Esophagus squamous epithelium (tissue), 5 donors: ENCODE measurements at regions not wholly inside any gene's neighbourhood (a gene's known extent, or its start where the extent isn't known, plus 50 kb on each side); places are given as distances from the start of the nearest gene placed in this dataset.
A peak's percentile ranks its signal among the peaks of the same experiment; 100 is the strongest.
"Not testable (repeated sequence)": the region's sequence is repeated elsewhere in the genome, so short reads cannot be mapped to it uniquely, and the experiment has no call there.

Experiments
- DNase-seq: peaks from one replicate; lab custom pipeline; 2025; lab: John Stamatoyannopoulos, UW
- H3K27ac ChIP-seq, 4 donors: fragments of 200-600 bp; sonication (generic); one replicate each; pipeline ENCODE4 v1.5.1; 2016 to 2019; ENCODE audit warnings: mild to moderate bottlenecking in 1 of 4
- H3K27me3 ChIP-seq, 4 donors: fragments of 200-600 bp; sonication (generic); 1 replicate in 3 of 4; 2 replicates in 1 of 4; pipeline versions ENCODE4 v1.5.1 to v1.6.0; 2017 to 2021; ENCODE audit warnings: antibody characterized with exemption in 1 of 4
- H3K36me3 ChIP-seq, 3 donors: fragments of 200-600 bp; sonication (generic); one replicate each; pipeline ENCODE4 v1.5.1; 2016 to 2019
- H3K4me1 ChIP-seq, 3 donors: fragments of 200-600 bp; sonication (generic); one replicate each; pipeline ENCODE4 v1.5.1; 2017 to 2019
- H3K4me3 ChIP-seq, 4 donors: fragments of 200-600 bp; sonication (generic); 1 replicate in 3 of 4; 2 replicates in 1 of 4; pipeline ENCODE4 v1.5.1; 2016 to 2019; ENCODE audit warnings: mild to moderate bottlenecking in 2 of 4, moderate library complexity in 1 of 4
- H3K9me3 ChIP-seq, 3 donors: fragments of 200-600 bp; sonication (generic); one replicate each; pipeline ENCODE4 v1.5.1; 2016 to 2019
- POLR2A ChIP-seq, 4 donors: fragments of 450-650 bp; IDR thresholded peaks; one replicate each; pipeline ENCODE4 v1.6.1; 2017; ENCODE audit warnings: antibody characterized with exemption in 4 of 4, mild to moderate bottlenecking in 4 of 4, moderate library complexity in 3 of 4
- WGBS, 2 donors: methylation state at CpG; one replicate each; pipeline ENCODE4 v1.1.5; 2018; 5-methylcytosine and 5-hydroxymethylcytosine counted together
- intact Hi-C: fragments of 100-400 bp; cut with DNase I; formaldehyde crosslinking; loops from one replicate; pipeline ENCODE4 v1.15.0; 2022
- TF ChIP-seq, protein P1 (sequence below), 6 experiments: fragments of 450-650 bp in 4 of 6; fragments of 200-600 bp in 2 of 6; sonication (generic) in 2 of 6; IDR thresholded peaks; one replicate each; pipeline ENCODE4 v1.5.1; 2016 to 2019; ENCODE audit warnings: antibody characterized with exemption in 6 of 6, mild to moderate bottlenecking in 4 of 6, moderate library complexity in 4 of 6
- donor health status: DM: yes; HTN: yes; CAD: no.

DNA sequence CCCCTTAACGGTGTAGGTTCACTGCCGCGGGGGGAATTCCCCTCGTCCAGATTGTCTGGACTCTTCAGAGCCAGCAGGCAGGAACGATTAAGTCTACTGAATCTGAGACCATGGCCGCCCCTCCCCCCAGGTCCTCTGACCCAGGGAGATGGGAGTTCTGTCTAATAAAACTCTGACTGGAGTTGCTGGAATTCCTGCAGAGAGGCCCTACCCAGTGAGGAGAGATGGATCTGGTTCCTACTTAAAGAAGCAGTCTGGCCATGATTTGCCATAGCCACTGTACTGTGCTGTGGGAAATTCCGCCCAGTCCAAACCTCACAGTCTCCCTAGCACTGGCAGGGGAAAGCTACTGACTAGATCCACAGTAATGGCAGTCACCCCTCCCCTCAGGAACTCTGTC is 237.7 kb upstream of the RASA1 start:
- intact Hi-C loops = no loop called here
- WGBS, 2 donors = 70 to 100% methylated on average over 1 to 2 of the region's 7 CpGs
- TF ChIP-seq, protein P1, sequence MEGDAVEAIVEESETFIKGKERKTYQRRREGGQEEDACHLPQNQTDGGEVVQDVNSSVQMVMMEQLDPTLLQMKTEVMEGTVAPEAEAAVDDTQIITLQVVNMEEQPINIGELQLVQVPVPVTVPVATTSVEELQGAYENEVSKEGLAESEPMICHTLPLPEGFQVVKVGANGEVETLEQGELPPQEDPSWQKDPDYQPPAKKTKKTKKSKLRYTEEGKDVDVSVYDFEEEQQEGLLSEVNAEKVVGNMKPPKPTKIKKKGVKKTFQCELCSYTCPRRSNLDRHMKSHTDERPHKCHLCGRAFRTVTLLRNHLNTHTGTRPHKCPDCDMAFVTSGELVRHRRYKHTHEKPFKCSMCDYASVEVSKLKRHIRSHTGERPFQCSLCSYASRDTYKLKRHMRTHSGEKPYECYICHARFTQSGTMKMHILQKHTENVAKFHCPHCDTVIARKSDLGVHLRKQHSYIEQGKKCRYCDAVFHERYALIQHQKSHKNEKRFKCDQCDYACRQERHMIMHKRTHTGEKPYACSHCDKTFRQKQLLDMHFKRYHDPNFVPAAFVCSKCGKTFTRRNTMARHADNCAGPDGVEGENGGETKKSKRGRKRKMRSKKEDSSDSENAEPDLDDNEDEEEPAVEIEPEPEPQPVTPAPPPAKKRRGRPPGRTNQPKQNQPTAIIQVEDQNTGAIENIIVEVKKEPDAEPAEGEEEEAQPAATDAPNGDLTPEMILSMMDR (IDR thresholded peaks at IDR 0.05) = no peak
- no peak for TF ChIP-seq POLR2A (IDR thresholded peaks at IDR 0.05)

DNA sequence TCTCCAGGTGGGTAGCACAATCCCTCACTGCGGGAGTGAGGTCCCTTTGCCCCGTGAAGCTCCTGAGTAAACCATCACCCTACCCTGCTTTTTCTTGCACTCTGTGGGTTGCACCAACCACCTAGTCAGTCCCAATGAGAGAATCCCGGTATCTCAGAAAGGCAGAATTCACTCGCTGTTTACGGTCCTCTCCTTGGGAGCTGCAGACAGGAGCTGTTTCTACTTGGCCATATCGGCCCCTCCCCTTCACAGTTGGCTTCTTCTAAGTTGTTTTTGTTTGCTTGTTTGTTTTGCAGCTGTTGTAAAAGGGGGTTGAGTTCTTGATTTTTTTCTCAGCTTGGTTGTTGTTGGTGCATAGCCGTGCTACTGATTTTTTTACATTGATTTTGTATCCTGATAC is 237.0 kb upstream of the RASA1 start:
- 77 to 86% methylated on average over 7 of the region's 7 CpGs for WGBS, 2 donors
- intact Hi-C loops = no loop called here
- no peak for TF ChIP-seq POLR2A (IDR thresholded peaks at IDR 0.05)
- TF ChIP-seq, protein P1 (IDR thresholded peaks at IDR 0.05) = no peak
- Histone ChIP-seq H3K27me3 (no peaks in the 10 kb centered on the region), H3K36me3 (no peaks in the 10 kb centered on the region), H3K9me3 (no peaks in the 10 kb centered on the region), H3K27ac (no peak overlapping the region), H3K4me3 (no peak overlapping the region), H3K4me1 (no peaks in the 10 kb centered on the region)
- no peak for DNase-seq

More for the DNA sequence above, 237.7 kb upstream of the RASA1 start:
- Histone ChIP-seq H3K27ac (no peak overlapping the region), H3K9me3 (no peaks in the 10 kb centered on the region), H3K27me3 (no peaks in the 10 kb centered on the region), H3K36me3 (no peaks in the 10 kb centered on the region), H3K4me3 (no peak overlapping the region), H3K4me1 (no peaks in the 10 kb centered on the region)
- DNase-seq = no peak

DNA sequence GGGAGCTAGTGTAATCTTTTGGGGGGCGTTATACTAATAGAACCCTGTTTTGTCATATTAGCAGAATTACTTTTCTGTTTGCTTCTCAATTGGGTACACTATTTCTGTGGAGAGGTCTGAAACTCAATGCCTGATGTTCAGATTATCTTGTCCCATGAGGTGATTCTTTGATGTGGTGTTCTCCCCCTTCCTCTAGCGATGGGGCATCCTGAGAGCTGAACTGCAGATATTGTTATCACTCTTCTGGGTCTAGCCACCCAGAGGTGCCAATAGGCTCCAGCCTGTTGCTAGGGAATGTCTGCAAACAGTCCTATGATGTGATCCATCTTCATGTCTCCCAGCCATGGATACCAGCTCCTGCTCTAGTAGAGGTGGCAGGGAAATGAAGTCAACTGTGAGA is 233.1 kb upstream of the RASA1 start:
- intact Hi-C loops = no loop called here
- Histone ChIP-seq H3K4me3 (no peak overlapping the region), H3K27me3 (no peaks in the 10 kb centered on the region), H3K4me1 (no peaks in the 10 kb centered on the region), H3K9me3 (no peaks in the 10 kb centered on the region), H3K36me3 (no peaks in the 10 kb centered on the region), H3K27ac (no peak overlapping the region)
- WGBS, 2 donors = 80 to 81% methylated on average over 2 of the region's 2 CpGs
- no peak for DNase-seq
- no peak for TF ChIP-seq POLR2A (IDR thresholded peaks at IDR 0.05)
- TF ChIP-seq, protein P1 (IDR thresholded peaks at IDR 0.05) = no peak

DNA sequence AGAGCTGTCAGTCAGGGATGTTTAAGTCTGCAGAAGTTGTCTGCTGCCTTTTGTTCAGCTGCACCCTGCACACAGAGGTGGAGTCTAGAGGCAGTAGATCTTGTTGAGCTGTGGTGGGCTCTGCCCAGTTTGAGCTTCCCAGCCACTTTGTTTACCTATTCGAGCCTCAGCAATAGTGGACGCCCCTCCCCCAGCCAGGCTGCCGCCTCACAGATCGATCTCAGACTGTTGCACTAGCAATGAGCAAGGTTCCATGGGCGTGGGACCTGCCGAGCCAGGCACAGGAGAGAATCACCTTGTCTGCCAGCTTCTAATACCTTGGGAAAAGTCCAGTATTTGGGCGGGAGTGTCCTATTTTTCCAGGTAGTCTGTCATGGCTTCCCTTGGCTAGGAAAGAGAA is 225.1 kb upstream of the RASA1 start:
- WGBS, 2 donors = 72 to 86% methylated on average over 1 to 4 of the region's 7 CpGs
- Histone ChIP-seq H3K4me3 (no peak overlapping the region), H3K27ac (no peak overlapping the region), H3K9me3 (no peaks in the 10 kb centered on the region), H3K27me3 (peaks cover 0 to 7% (median 0%) of the 10 kb centered on the region in 4 donors), H3K4me1 (no peaks in the 10 kb centered on the region), H3K36me3 (no peaks in the 10 kb centered on the region)
- TF ChIP-seq, protein P1 (IDR thresholded peaks at IDR 0.05) = no peak
- no peak for TF ChIP-seq POLR2A (IDR thresholded peaks at IDR 0.05)
- DNase-seq = no peak
- intact Hi-C loops = no loop called here

DNA sequence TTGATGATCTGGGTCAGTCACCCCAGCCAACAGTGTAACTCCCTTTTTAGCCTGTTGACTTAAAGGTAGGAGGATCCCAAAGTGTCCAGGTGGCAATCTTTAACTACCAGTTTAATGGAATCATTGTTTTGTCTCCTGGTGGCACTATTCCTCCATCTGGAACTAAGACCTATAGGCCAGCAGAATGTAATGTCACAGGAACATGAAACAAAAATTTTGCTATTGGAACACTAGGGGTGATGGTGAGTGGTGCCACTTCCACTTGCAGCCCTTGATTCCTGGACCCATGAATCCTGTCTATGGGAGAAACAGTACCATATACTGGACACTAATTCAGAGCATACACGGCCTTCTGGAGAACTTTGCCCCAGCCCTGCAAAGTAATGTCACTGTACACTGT is 219.5 kb upstream of the RASA1 start:
- TF ChIP-seq POLR2A (IDR thresholded peaks at IDR 0.05) = no peak
- TF ChIP-seq, protein P1 (IDR thresholded peaks at IDR 0.05) = peak in 1 of 6 experiments; percentile 26
- H3K36me3 ChIP-seq = no peaks in the 10 kb centered on the region
- intact Hi-C loops = no loop called here
- H3K4me3 ChIP-seq = no peak overlapping the region
- peaks cover 0 to 12% (median 0%) of the 10 kb centered on the region in 3 donors for H3K9me3 ChIP-seq
- no peaks in the 10 kb centered on the region for H3K4me1 ChIP-seq
- WGBS, 2 donors = 89 to 90% methylated on average over 1 of the region's 1 CpG
- no peak overlapping the region for H3K27ac ChIP-seq
- H3K27me3 ChIP-seq = no peaks in the 10 kb centered on the region
- DNase-seq = no peak

- H3K9me3 ChIP-seq = peaks cover 0 to 12% (median 0%) of the 10 kb centered on the region in 3 donors
- WGBS, 2 donors = 68 to 88% methylated on average over 3 to 6 of the region's 6 CpGs
- DNase-seq = not testable (repeated sequence)
Measured at GRCh38 chr5:87049012-87049411, 218.7 kb upstream of the RASA1 start.

More at GRCh38 chr5:87049012-87049411, 218.7 kb upstream of the RASA1 start:
- H3K27ac ChIP-seq, H3K27me3 ChIP-seq, H3K4me1 ChIP-seq, H3K4me3 ChIP-seq, H3K36me3 ChIP-seq, intact Hi-C loops: not testable (repeated sequence)
